ENCODE measurements at regions not wholly inside any gene's neighbourhood (a gene's known extent, or its start where the extent isn't known, plus 50 kb on each side); places are given as distances from the start of the nearest gene placed in this dataset.

- TF ChIP-seq NR2F2 (IDR thresholded peaks at IDR 0.05) (no peak), MAX (IDR thresholded peaks at IDR 0.05) (no peak)
Observed at GRCh38 chrX:82649645-82650044, 858.4 kb upstream of the POU3F4 start (continued).

- Histone ChIP-seq H3K4me3 (ENCODE audit: low read depth in 1 of 3, low read length in 3 of 3) (no peak overlapping the region), H3K27ac (ENCODE audit: low read depth in 1 of 2, low read length in 2 of 2) (no peak overlapping the region), H3K4me1 (ENCODE audit: control insufficient read depth in 4 of 4, insufficient read depth in 4 of 4, low read length in 3 of 4) (no peaks in the 10 kb centered on the region), H3K27me3 (ENCODE audit: control insufficient read depth in 4 of 4, insufficient read depth in 4 of 4, low read length in 3 of 4) (no peaks in the 10 kb centered on the region), H3K9ac (ENCODE audit: low read depth in 1 of 2, low read length in 2 of 2) (no peak overlapping the region), H3K36me3 (ENCODE audit: control insufficient read depth in 4 of 4, insufficient read depth in 3 of 4, low read depth in 1 of 4, low read length in 3 of 4) (no peaks in the 10 kb centered on the region), H3K9me3 (ENCODE audit: control insufficient read depth in 4 of 4, low read length in 3 of 4) (no peaks in the 10 kb centered on the region)
- 70% methylated on average over 3 of the region's 3 CpGs for WGBS
- DNase-seq (ENCODE audit: low spot score): no peak
- TF ChIP-seq RXRA (IDR thresholded peaks at IDR 0.05): no peak
- no peak for TF ChIP-seq GABPA (IDR thresholded peaks at IDR 0.05 in 1 of 2, conservative IDR thresholded peaks at IDR 0.05 in 1 of 2)
- TF ChIP-seq EGR1 (IDR thresholded peaks at IDR 0.05; ENCODE audit: low read depth in 2 of 2): no peak
- TF ChIP-seq HNF4A (conservative IDR thresholded peaks at IDR 0.05): no peak
- no peak for TF ChIP-seq FOXA2 (IDR thresholded peaks at IDR 0.05)
- no peak for TF ChIP-seq SP1 (IDR thresholded peaks at IDR 0.05)
- TF ChIP-seq HNF4G (IDR thresholded peaks at IDR 0.05): no peak
- no peak for TF ChIP-seq CTCF (IDR thresholded peaks at IDR 0.05; ENCODE audit: low read depth, low read length, missing input control)
- no peak for TF ChIP-seq MAX (IDR thresholded peaks at IDR 0.05)
Observed at GRCh38 chrX:82658492-82658891, 849.6 kb upstream of the POU3F4 start.

GRCh38 chrX:82666355-82666754, 841.7 kb upstream of the POU3F4 start:
- Histone ChIP-seq H3K9ac (ENCODE audit: low read depth in 1 of 2, low read length in 2 of 2) (no peak overlapping the region), H3K4me3 (ENCODE audit: low read depth in 1 of 3, low read length in 3 of 3) (no peak overlapping the region), H3K36me3 (ENCODE audit: control insufficient read depth in 4 of 4, insufficient read depth in 3 of 4, low read depth in 1 of 4, low read length in 3 of 4) (no peaks in the 10 kb centered on the region), H3K27ac (ENCODE audit: low read depth in 1 of 2, low read length in 2 of 2) (no peak overlapping the region), H3K27me3 (ENCODE audit: control insufficient read depth in 4 of 4, insufficient read depth in 4 of 4, low read length in 3 of 4) (peaks cover 0 to 2% (median 0%) of the 10 kb centered on the region in 4 donors), H3K9me3 (ENCODE audit: control insufficient read depth in 4 of 4, low read length in 3 of 4) (no peaks in the 10 kb centered on the region), H3K4me1 (ENCODE audit: control insufficient read depth in 4 of 4, insufficient read depth in 4 of 4, low read length in 3 of 4) (no peaks in the 10 kb centered on the region)
- WGBS: 40% methylated on average over 3 of the region's 3 CpGs
- DNase-seq (ENCODE audit: low spot score): no peak
- TF ChIP-seq RXRA (IDR thresholded peaks at IDR 0.05): no peak
- TF ChIP-seq RAD21 (IDR thresholded peaks at IDR 0.05): no peak
- TF ChIP-seq SP1 (IDR thresholded peaks at IDR 0.05): no peak
- TF ChIP-seq FOXA1 (IDR thresholded peaks at IDR 0.05): no peak
- TF ChIP-seq FOXA2 (IDR thresholded peaks at IDR 0.05): no peak
- no peak for TF ChIP-seq JUND (IDR thresholded peaks at IDR 0.05)
- TF ChIP-seq TAF1 (conservative IDR thresholded peaks at IDR 0.05): no peak
- no peak for TF ChIP-seq CTCF (IDR thresholded peaks at IDR 0.05; ENCODE audit: low read depth, low read length, missing input control)
- TF ChIP-seq REST (IDR thresholded peaks at IDR 0.05): no peak
- TF ChIP-seq EGR1 (IDR thresholded peaks at IDR 0.05; ENCODE audit: low read depth in 2 of 2): no peak
- no peak for TF ChIP-seq HNF4G (IDR thresholded peaks at IDR 0.05)
- no peak for TF ChIP-seq YY1 (IDR thresholded peaks at IDR 0.05)
- TF ChIP-seq NR2F2 (IDR thresholded peaks at IDR 0.05): no peak
- TF ChIP-seq ZBTB33 (IDR thresholded peaks at IDR 0.05): no peak
- TF ChIP-seq MAX (IDR thresholded peaks at IDR 0.05): no peak

All from liver (tissue), 8 donors.